B cell (primary cell): ENCODE measurements at regions not wholly inside any gene's neighbourhood (a gene's known extent, or its start where the extent isn't known, plus 50 kb on each side); places are given as distances from the start of the nearest gene placed in this dataset.

Experiments used
- CTCF ChIP-seq: fragments of 200-600 bp; IDR thresholded peaks from one replicate; pipeline ENCODE4 v1.8.0; 2022; ENCODE audit warnings: antibody characterized with exemption, mild to moderate bottlenecking
- EZH2 ChIP-seq: IDR thresholded peaks from 2 replicates; pipeline ENCODE4 v1.6.1; 2012; ENCODE audit warnings: borderline replicate concordance, low read depth, mild to moderate bottlenecking, moderate library complexity, low read length; ENCODE audit not compliant: insufficient read depth, poor library complexity, severe bottlenecking

GRCh38 chr14:95445676-95446075 is 70.8 kb downstream of the SYNE3 start:
- TF ChIP-seq EZH2, result no peak
- no peak for TF ChIP-seq CTCF
